Small intestine (tissue), 7 donors: ENCODE measurements at regions not wholly inside any gene's neighbourhood (a gene's known extent, or its start where the extent isn't known, plus 50 kb on each side); places are given as distances from the start of the nearest gene placed in this dataset.
"Not testable (repeated sequence)": the region's sequence is repeated elsewhere in the genome, so short reads cannot be mapped to it uniquely, and the experiment has no call there.

Experiments used
- DNase-seq, 2 donors: peaks; one replicate each; pipeline versions ENCODE4 v3.0.0 to v3.0.0-alpha.2; 2013
- FAIRE-seq: peaks from 2 replicates; lab custom pipeline; 2012; peaks lifted over from hg19 to GRCh38; lab: Jason Lieb, UNC
- H3K27ac ChIP-seq, 3 donors: one replicate each; pipeline ENCODE4 v1.5.1; 2013; ENCODE audit warnings: low read length in 2 of 3, mild to moderate bottlenecking in 2 of 3, control low read depth in 1 of 3, inconsistent platforms in 1 of 3, low read depth in 1 of 3, moderate library complexity in 1 of 3
- H3K27me3 ChIP-seq, 3 donors: one replicate each; pipeline ENCODE4 v1.6.1; 2013; ENCODE audit warnings: low read length in 3 of 3, inconsistent platforms in 1 of 3; ENCODE audit not compliant: control insufficient read depth in 3 of 3, insufficient read depth in 3 of 3
- H3K36me3 ChIP-seq, 3 donors: one replicate each; pipeline ENCODE4 v1.6.1; 2013; ENCODE audit warnings: low read length in 3 of 3, inconsistent platforms in 1 of 3, low read depth in 1 of 3, mild to moderate bottlenecking in 1 of 3, moderate library complexity in 1 of 3; ENCODE audit not compliant: control insufficient read depth in 3 of 3, insufficient read depth in 2 of 3
- H3K4me1 ChIP-seq, 3 donors: one replicate each; pipeline ENCODE4 v1.6.1; 2013; ENCODE audit warnings: low read length in 2 of 3, inconsistent platforms in 1 of 3, low read depth in 1 of 3, mild to moderate bottlenecking in 1 of 3, moderate library complexity in 1 of 3; ENCODE audit not compliant: control insufficient read depth in 3 of 3, insufficient read depth in 2 of 3
- H3K4me3 ChIP-seq, 3 donors: one replicate each; pipeline ENCODE4 v1.5.1; 2013; ENCODE audit warnings: low read length in 3 of 3, control low read depth in 1 of 3, inconsistent platforms in 1 of 3, low read depth in 1 of 3, mild to moderate bottlenecking in 1 of 3, moderate library complexity in 1 of 3
- H3K9me3 ChIP-seq, 2 donors: one replicate each; pipeline ENCODE4 v1.6.1; 2013; ENCODE audit warnings: low read depth in 1 of 2, low read length in 1 of 2; ENCODE audit not compliant: control insufficient read depth in 2 of 2, insufficient read depth in 1 of 2
- WGBS, 3 donors: extraction: QIAGEN DNeasy Blood & Tissue Kit; methylation state at CpG; one replicate each; pipeline ENCODE4 v1.1.7; 2013; 5-methylcytosine and 5-hydroxymethylcytosine counted together
- donor health status: healthy with polysubstance abuse.
- donor health status: control.
- donor health status: control.
- donor health status: Bipolar disorder and iron deficiency.
- donor health status: healthy.

DNA sequence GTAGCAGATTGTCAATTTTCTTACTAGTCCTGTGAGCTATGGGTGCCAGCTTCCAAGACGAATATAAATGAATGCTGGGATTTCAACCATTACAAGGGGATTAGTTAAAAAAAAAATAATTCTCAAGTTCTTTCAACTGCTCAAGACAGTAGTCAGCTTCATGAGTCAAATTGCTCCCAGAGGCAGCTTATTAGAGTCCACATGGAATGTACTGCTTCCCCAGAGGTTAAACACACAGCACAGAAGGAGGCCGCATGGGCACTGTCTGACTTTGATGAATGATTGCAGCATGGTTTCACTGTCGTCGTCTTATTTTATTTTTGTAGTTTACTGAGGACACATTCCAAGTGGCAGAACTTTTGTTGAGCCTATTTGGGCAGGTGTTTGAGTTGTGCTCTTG lies 563.2 kb downstream of the TMEM135 start:
- DNase-seq (no peak), FAIRE-seq (no peak)
- WGBS, 3 donors: 48 to 67% (median 57%) methylated on average over 4 of the region's 4 CpGs
- Histone ChIP-seq H3K4me1 (no peaks in the 10 kb centered on the region), H3K27me3 (no peaks in the 10 kb centered on the region), H3K9me3 (peaks cover 1 to 2% of the 10 kb centered on the region in 2 donors), H3K27ac (no peak overlapping the region), H3K4me3 (no peak overlapping the region), H3K36me3 (no peaks in the 10 kb centered on the region)

DNA sequence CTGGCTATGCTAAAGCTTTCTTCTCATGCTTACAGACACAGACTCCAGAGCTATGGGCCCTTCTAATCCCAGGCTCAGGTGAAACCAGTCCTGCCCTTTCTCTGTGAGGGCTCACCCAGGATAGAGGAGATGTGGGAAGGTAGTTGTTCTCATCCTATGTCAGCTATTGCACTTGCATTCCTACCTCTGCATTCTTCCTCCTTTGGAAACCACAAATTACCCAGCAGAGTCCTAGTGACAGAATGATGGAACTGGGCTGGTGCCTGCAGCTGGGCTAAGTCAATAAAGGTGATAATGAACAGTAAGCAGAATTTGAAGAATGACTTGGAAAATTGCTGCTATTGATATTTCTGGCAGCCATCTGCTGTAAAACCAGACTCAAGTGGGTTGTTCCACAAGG lies 560.0 kb downstream of the TMEM135 start:
- Histone ChIP-seq H3K4me3 (no peak overlapping the region), H3K27me3 (no peaks in the 10 kb centered on the region), H3K36me3 (no peaks in the 10 kb centered on the region), H3K4me1 (no peaks in the 10 kb centered on the region), H3K27ac (no peak overlapping the region), H3K9me3 (peaks cover 1 to 2% of the 10 kb centered on the region in 2 donors)
- FAIRE-seq (no peak), DNase-seq (no peak)

DNA sequence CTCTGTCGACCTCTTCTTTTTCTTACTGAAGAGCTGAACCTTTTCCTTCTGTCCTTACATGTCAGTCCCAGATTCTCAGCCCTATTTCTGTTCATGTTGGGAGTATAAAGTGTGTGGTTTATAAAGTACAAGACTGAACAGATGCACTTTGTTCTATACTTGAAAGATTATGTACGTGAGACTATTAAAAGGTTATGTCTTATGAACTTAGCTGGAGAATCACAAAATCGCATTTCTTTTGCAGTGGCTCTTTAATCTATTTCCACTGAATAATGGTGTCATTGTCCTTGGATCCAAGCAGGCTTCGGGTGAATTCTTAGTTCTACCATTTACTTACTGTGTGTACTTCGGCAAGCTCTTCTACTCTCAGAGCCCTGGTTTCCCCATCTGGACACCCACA lies 558.4 kb downstream of the TMEM135 start:
- WGBS, 3 donors: 68 to 82% (median 68%) methylated on average over 5 of the region's 5 CpGs
- no peaks in the 10 kb centered on the region for H3K27me3 ChIP-seq
- no peak overlapping the region for H3K4me3 ChIP-seq
- no peaks in the 10 kb centered on the region for H3K4me1 ChIP-seq
- H3K36me3 ChIP-seq: no peaks in the 10 kb centered on the region
- DNase-seq: no peak
- H3K9me3 ChIP-seq: peaks cover 1 to 2% of the 10 kb centered on the region in 2 donors
- H3K27ac ChIP-seq: no peak overlapping the region
- no peak for FAIRE-seq

DNA sequence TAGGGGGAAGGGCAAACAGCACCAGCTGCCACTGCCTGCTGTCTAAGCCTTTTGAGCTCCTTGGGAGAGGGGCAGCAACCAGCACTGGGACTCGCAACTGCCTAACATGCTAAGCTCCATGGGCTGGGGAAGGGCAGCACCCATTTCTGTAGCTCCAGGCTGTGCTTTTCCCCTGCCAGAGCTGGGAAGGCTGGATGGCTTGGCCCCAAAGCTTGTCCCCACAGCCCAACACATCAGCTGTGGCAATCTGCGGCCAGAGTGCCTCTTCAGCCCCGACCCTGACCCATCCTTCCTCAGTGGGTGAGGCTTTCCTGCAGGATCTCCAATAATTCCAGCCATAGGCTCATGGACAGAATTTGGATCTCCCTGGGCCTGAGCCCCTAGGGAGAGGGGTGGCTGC lies 551.3 kb downstream of the TMEM135 start:
- DNase-seq: no peak
- no peak for FAIRE-seq

DNA sequence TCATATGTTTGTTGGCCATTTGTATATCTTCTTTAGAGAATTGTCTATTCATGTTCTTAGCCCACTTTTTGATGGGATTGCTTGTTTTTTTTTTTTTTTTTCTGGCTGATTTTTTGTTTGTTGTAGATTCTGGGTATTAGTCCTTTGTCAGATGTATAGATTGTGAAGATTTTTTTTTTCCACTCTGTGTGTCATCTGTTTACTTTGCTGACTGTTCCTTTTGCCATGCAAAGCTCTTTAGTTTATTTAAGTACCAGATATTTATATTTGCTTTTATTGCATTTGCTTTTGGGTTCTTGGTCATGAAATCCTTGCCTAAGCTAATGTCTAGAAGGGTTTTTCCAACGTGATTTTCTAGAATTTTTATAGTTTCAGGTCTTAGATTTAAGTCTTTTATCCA lies 547.9 kb downstream of the TMEM135 start:
- not testable (repeated sequence) for FAIRE-seq
- WGBS, 3 donors: 8 to 30% (median 9%) methylated on average over 1 of the region's 1 CpG

More for the DNA sequence above, 551.3 kb downstream of the TMEM135 start:
- no peak overlapping the region for H3K4me3 ChIP-seq
- peaks cover 2 to 11% of the 10 kb centered on the region in 2 donors for H3K9me3 ChIP-seq
- no peaks in the 10 kb centered on the region for H3K4me1 ChIP-seq
- 73 to 87% (median 85%) methylated on average over 3 of the region's 3 CpGs for WGBS, 3 donors
- H3K27me3 ChIP-seq: no peaks in the 10 kb centered on the region
- no peak overlapping the region for H3K27ac ChIP-seq
- no peaks in the 10 kb centered on the region for H3K36me3 ChIP-seq

DNA sequence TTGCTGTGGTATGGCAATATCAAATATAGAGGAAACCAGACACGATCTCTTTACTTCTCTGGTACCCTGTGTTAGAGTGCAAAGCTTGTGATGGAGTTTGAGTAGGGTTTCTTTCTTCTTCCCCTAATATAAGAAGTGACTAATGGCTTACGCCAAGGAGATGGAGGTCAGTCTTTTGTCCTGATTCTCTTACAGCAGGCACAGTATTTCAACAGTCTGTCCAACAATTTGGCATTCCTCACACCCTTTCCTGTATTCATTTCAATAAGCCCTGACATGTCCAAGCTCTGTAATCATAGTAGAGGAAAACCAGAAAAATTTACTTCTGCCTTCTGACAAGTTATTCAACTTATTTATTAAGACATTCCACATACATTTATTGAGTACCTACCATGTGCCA lies 546.2 kb downstream of the TMEM135 start:
- FAIRE-seq: no peak
- no peaks in the 10 kb centered on the region for H3K27me3 ChIP-seq
- WGBS, 3 donors: 71 to 81% (median 72%) methylated on average over 2 of the region's 2 CpGs
- peaks cover 0 to 6% of the 10 kb centered on the region in 2 donors for H3K9me3 ChIP-seq
- no peaks in the 10 kb centered on the region for H3K36me3 ChIP-seq
- H3K27ac ChIP-seq: no peak overlapping the region
- H3K4me3 ChIP-seq: no peak overlapping the region
- no peaks in the 10 kb centered on the region for H3K4me1 ChIP-seq
- no peak for DNase-seq

More for the DNA sequence above, 547.9 kb downstream of the TMEM135 start:
- peaks cover 2 to 11% of the 10 kb centered on the region in 2 donors for H3K9me3 ChIP-seq
- DNase-seq, H3K27me3 ChIP-seq, H3K4me3 ChIP-seq, H3K27ac ChIP-seq, H3K36me3 ChIP-seq, H3K4me1 ChIP-seq: not testable (repeated sequence)

DNA sequence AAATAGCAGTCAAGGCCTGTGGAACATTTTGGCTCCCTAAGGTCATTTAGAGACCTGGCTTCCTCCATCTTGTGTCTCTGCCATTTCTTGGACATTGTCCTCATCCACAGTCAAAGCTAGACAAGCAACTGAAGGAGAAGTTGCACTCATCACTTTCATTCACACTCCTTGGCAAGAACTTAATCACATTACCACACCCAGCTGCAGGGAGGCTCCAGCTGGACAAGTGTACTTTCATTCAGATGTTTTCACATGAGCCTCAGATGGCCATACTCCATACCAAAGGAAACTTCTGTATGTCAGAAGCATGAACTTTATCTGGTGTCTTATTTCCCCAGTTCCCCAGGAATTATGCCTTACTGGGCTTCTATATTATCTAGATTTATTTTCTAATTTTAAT lies 537.4 kb downstream of the TMEM135 start:
- Histone ChIP-seq H3K27me3 (no peaks in the 10 kb centered on the region), H3K36me3 (no peaks in the 10 kb centered on the region), H3K9me3 (no peaks in the 10 kb centered on the region), H3K4me3 (no peak overlapping the region), H3K4me1 (no peaks in the 10 kb centered on the region), H3K27ac (no peak overlapping the region)
- FAIRE-seq (no peak), DNase-seq (no peak)

DNA sequence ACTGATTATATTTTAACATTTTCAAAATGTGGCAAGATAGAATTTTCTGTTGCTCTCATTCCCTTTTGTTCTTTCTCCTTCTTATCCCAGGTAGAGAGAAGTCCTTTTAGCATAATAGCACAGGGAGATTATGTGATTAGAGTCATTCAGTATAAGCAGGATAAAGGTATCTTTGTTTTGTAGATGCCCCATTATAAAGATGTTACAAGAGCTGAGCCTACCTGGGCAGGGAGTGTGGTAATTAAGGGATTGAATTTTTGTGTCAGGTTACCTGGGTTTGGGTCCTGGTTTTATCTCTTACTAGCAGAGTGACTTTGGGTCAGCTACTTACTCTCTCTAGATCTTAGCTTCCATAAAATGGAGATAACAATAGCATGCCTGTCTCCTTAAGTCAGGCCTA lies 536.5 kb downstream of the TMEM135 start:
- Histone ChIP-seq H3K36me3 (no peaks in the 10 kb centered on the region), H3K9me3 (no peaks in the 10 kb centered on the region), H3K27me3 (no peaks in the 10 kb centered on the region), H3K27ac (no peak overlapping the region), H3K4me3 (no peak overlapping the region), H3K4me1 (no peaks in the 10 kb centered on the region)
- FAIRE-seq: no peak
- DNase-seq: no peak

DNA sequence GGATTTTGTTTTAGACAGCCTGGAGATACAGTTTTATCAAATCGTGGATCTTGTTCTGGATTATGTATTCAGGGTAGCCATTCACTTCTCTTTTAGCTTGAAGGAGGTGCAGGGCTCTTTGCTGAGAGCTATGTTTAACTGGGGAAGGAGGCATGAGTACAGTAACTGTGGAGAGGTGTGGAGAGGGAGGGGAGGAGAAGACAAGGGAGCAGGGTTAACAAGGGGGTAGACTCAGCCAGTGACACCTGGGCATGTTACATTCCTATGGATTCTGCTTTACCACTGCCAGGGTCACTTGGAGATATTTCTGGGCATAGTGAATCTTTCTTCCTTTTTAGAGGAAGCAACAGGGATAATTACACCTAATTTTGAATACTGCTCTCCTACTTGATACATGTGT lies 536.0 kb downstream of the TMEM135 start:
- Histone ChIP-seq H3K36me3 (no peaks in the 10 kb centered on the region), H3K27ac (no peak overlapping the region), H3K4me3 (no peak overlapping the region), H3K9me3 (no peaks in the 10 kb centered on the region), H3K27me3 (no peaks in the 10 kb centered on the region), H3K4me1 (no peaks in the 10 kb centered on the region)
- FAIRE-seq: no peak
- DNase-seq: no peak
- WGBS, 3 donors: 59 to 77% (median 63%) methylated on average over 1 of the region's 1 CpG
